GM18868 (cell line): ENCODE measurements at regions not wholly inside any gene's neighbourhood (a gene's known extent, or its start where the extent isn't known, plus 50 kb on each side); places are given as distances from the start of the nearest gene placed in this dataset.
"Not testable (repeated sequence)": the region's sequence is repeated elsewhere in the genome, so short reads cannot be mapped to it uniquely, and the experiment has no call there.

Experiments used
- ATAC-seq: cut with Tn5 transposase; IDR thresholded peaks from one replicate; pipeline ENCODE4 v1.9.1; 2021; ENCODE audit warnings: mild to moderate bottlenecking, moderate library complexity; ENCODE audit not compliant: unreplicated experiment

GRCh38 chr9:84500826-84501225, 160.3 kb upstream of the SLC28A3 start:
- ATAC-seq = no peak

GRCh38 chr9:84501587-84501986, 161.0 kb upstream of the SLC28A3 start:
- ATAC-seq = no peak

- no peak for ATAC-seq
Measured at GRCh38 chr9:84502066-84502465, 161.5 kb upstream of the SLC28A3 start.

- ATAC-seq = no peak
Measured at GRCh38 chr9:84504360-84504759, 163.8 kb upstream of the SLC28A3 start.

- ATAC-seq = no peak
Measured at GRCh38 chr9:84511651-84512050, 157.9 kb upstream of the NTRK2 start.

GRCh38 chr9:84512493-84512892, 157.0 kb upstream of the NTRK2 start:
- ATAC-seq = no peak

GRCh38 chr9:84513473-84513872, 156.1 kb upstream of the NTRK2 start:
- ATAC-seq = no peak

- no peak for ATAC-seq
Measured at GRCh38 chr9:84513979-84514378, 155.6 kb upstream of the NTRK2 start.

- ATAC-seq = no peak
Measured at GRCh38 chr9:84514421-84514820, 155.1 kb upstream of the NTRK2 start.

GRCh38 chr9:84517026-84517425, 152.5 kb upstream of the NTRK2 start:
- ATAC-seq = no peak

GRCh38 chr9:84519413-84519812, 150.1 kb upstream of the NTRK2 start:
- ATAC-seq = no peak

- no peak for ATAC-seq
Measured at GRCh38 chr9:84521208-84521607, 148.3 kb upstream of the NTRK2 start.

GRCh38 chr9:84526211-84526610, 143.3 kb upstream of the NTRK2 start:
- ATAC-seq = not testable (repeated sequence)

- ATAC-seq = not testable (repeated sequence)
Measured at GRCh38 chr9:84527060-84527720, 142.3 kb upstream of the NTRK2 start.

GRCh38 chr9:84535973-84536372, 133.6 kb upstream of the NTRK2 start:
- ATAC-seq = not testable (repeated sequence)

GRCh38 chr9:84538879-84539278, 130.7 kb upstream of the NTRK2 start:
- ATAC-seq = no peak

GRCh38 chr9:84542554-84542953, 127.0 kb upstream of the NTRK2 start:
- no peak for ATAC-seq

- no peak for ATAC-seq
Measured at GRCh38 chr9:84554069-84554664, 115.4 kb upstream of the NTRK2 start.

GRCh38 chr9:84556556-84556955, 113.0 kb upstream of the NTRK2 start:
- no peak for ATAC-seq

- no peak for ATAC-seq
Measured at GRCh38 chr9:84557751-84558150, 111.8 kb upstream of the NTRK2 start.

- ATAC-seq = no peak
Measured at GRCh38 chr9:84563691-84564090, 105.8 kb upstream of the NTRK2 start.

GRCh38 chr9:84567805-84568204, 101.7 kb upstream of the NTRK2 start:
- no peak for ATAC-seq
